ENCODE measurements at regions not wholly inside any gene's neighbourhood (a gene's known extent, or its start where the extent isn't known, plus 50 kb on each side); places are given as distances from the start of the nearest gene placed in this dataset.

DNA sequence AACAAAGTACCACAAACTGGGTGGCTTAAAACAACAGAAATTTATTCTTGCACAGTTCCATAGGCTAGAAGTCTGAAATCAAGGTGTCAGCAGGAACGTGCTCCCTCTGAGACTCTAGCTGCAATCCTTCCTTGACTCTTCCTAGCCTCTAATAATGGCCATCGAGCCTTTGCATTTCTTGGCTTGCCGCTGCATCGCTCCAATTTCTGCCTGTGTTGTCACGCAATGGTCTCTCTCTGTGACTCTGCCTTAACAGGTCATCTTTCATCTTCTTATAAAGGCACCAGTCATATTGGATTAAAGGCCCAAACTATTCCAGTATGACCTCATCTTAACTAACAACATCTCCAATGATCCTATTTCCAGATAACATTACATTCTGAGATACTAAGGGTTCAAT lies 61.0 kb upstream of the FNDC3B start:
- TF ChIP-seq, protein P1, sequence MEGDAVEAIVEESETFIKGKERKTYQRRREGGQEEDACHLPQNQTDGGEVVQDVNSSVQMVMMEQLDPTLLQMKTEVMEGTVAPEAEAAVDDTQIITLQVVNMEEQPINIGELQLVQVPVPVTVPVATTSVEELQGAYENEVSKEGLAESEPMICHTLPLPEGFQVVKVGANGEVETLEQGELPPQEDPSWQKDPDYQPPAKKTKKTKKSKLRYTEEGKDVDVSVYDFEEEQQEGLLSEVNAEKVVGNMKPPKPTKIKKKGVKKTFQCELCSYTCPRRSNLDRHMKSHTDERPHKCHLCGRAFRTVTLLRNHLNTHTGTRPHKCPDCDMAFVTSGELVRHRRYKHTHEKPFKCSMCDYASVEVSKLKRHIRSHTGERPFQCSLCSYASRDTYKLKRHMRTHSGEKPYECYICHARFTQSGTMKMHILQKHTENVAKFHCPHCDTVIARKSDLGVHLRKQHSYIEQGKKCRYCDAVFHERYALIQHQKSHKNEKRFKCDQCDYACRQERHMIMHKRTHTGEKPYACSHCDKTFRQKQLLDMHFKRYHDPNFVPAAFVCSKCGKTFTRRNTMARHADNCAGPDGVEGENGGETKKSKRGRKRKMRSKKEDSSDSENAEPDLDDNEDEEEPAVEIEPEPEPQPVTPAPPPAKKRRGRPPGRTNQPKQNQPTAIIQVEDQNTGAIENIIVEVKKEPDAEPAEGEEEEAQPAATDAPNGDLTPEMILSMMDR (IDR thresholded peaks at IDR 0.05): no peak
- TF ChIP-seq EZH2 (IDR thresholded peaks at IDR 0.05): no peak
